HG02870 (cell line): ENCODE measurements at regions not wholly inside any gene's neighbourhood (a gene's known extent, or its start where the extent isn't known, plus 50 kb on each side); places are given as distances from the start of the nearest gene placed in this dataset.
"Not testable (repeated sequence)": the region's sequence is repeated elsewhere in the genome, so short reads cannot be mapped to it uniquely, and the experiment has no call there.

Source experiments
- ATAC-seq: cut with Tn5 transposase; IDR thresholded peaks from one replicate; pipeline ENCODE4 v1.9.1; 2021; ENCODE audit warnings: mild to moderate bottlenecking, moderate library complexity; ENCODE audit not compliant: unreplicated experiment

- not testable (repeated sequence) for ATAC-seq
Observed at GRCh38 chr14:106470028-106470427, 943.6 kb downstream of the TMEM121 start.

- ATAC-seq, result not testable (repeated sequence)
Observed at GRCh38 chr14:106474261-106475028, 948.1 kb downstream of the TMEM121 start.

- ATAC-seq, result not testable (repeated sequence)
Observed at GRCh38 chr14:106475214-106475613, 948.8 kb downstream of the TMEM121 start.

- not testable (repeated sequence) for ATAC-seq
Observed at GRCh38 chr14:106477600-106477999, 951.2 kb downstream of the TMEM121 start.

GRCh38 chr14:106480287-106480686 lies 953.9 kb downstream of the TMEM121 start:
- ATAC-seq, result not testable (repeated sequence)

- not testable (repeated sequence) for ATAC-seq
Observed at GRCh38 chr14:106482213-106482612, 955.8 kb downstream of the TMEM121 start.

- no peak for ATAC-seq
Observed at GRCh38 chr14:106487600-106487999, 961.2 kb downstream of the TMEM121 start.

GRCh38 chr14:106488291-106488690 lies 961.9 kb downstream of the TMEM121 start:
- no peak for ATAC-seq

- no peak for ATAC-seq
Observed at GRCh38 chr14:106489112-106489881, 962.9 kb downstream of the TMEM121 start.

GRCh38 chr14:106490442-106490841 lies 964.1 kb downstream of the TMEM121 start:
- ATAC-seq, result no peak

GRCh38 chr14:106491851-106492250 lies 965.5 kb downstream of the TMEM121 start:
- ATAC-seq, result no peak

- no peak for ATAC-seq
Observed at GRCh38 chr14:106493962-106494823, 967.8 kb downstream of the TMEM121 start.

GRCh38 chr14:106500571-106500970 lies 974.2 kb downstream of the TMEM121 start:
- ATAC-seq, result no peak

GRCh38 chr14:106501898-106502297 lies 975.5 kb downstream of the TMEM121 start:
- no peak for ATAC-seq

- ATAC-seq, result no peak
Observed at GRCh38 chr14:106505366-106505765, 979.0 kb downstream of the TMEM121 start.

- no peak for ATAC-seq
Observed at GRCh38 chr14:106506881-106507305, 980.5 kb downstream of the TMEM121 start.

- ATAC-seq, result no peak
Observed at GRCh38 chr14:106507354-106507753, 981.0 kb downstream of the TMEM121 start.

- no peak for ATAC-seq
Observed at GRCh38 chr14:106508216-106508615, 981.8 kb downstream of the TMEM121 start.

GRCh38 chr14:106509176-106509575 lies 982.8 kb downstream of the TMEM121 start:
- no peak for ATAC-seq

GRCh38 chr14:106509807-106510206 lies 983.4 kb downstream of the TMEM121 start:
- ATAC-seq, result no peak
